ENCODE measurements at regions not wholly inside any gene's neighbourhood (a gene's known extent, or its start where the extent isn't known, plus 50 kb on each side); places are given as distances from the start of the nearest gene placed in this dataset.

DNA sequence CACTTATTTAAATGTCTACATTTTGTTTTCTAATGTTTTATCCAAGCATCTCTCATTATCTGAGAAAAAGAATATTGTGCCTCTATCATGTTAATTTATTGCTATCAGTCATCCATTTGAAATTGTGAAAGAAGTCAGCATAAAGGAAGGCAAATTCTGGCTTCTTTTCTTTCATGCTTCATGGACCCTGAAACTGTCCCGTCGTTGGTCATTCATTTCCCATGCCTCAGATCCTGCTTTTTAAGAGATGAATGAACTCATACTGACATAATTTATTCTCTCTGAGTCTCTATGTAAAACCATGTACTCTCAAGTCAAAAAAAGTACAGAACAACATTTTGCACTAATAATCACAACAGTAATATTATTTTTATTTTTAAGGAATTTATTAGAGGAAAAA is 2512.0 kb downstream of the PCDH9 start:
- ChIA-PET CTCF (no interaction called here), RAD21 (ENCODE audit: unreplicated experiment) (no interaction called here), SMC1A (ENCODE audit: uncharacterized antibody, unreplicated experiment) (no interaction called here), POLR2A (no interaction called here)
- no peak for TF ChIP-seq CREM (IDR thresholded peaks at IDR 0.05; ENCODE audit: low read depth)
- TF ChIP-seq JUNB (IDR thresholded peaks at IDR 0.05) = no peak
- TF ChIP-seq RBBP5 (conservative IDR thresholded peaks at IDR 0.05) = no peak
- no peak for TF ChIP-seq NFYB (IDR thresholded peaks at IDR 0.05; ENCODE audit: insufficient read depth, low read depth, low read length)
- TF ChIP-seq ESRRA (IDR thresholded peaks at IDR 0.05; ENCODE audit: low read length) = no peak
- no peak for TF ChIP-seq E4F1 (IDR thresholded peaks at IDR 0.05; ENCODE audit: borderline replicate concordance, partially characterized antibody)
- no peak for TF ChIP-seq SMAD1 (IDR thresholded peaks at IDR 0.05; ENCODE audit: low read depth, partially characterized antibody)
- TF ChIP-seq SUPT20H (IDR thresholded peaks at IDR 0.05; ENCODE audit: borderline replicate concordance, control insufficient read depth, low read depth, low read length) = no peak
- no peak for TF ChIP-seq CBX3 (IDR thresholded peaks at IDR 0.05; ENCODE audit: borderline replicate concordance, low read depth)
- TF ChIP-seq TCF12 (IDR thresholded peaks at IDR 0.05; ENCODE audit: low read depth, low read length) = no peak
- no peak for TF ChIP-seq CHD2 (IDR thresholded peaks at IDR 0.05; ENCODE audit: borderline replicate concordance, low read depth, low read length)
- TF ChIP-seq NFIC (IDR thresholded peaks at IDR 0.05; ENCODE audit: low read depth, low read length) = no peak
- no peak for TF ChIP-seq SP1 (IDR thresholded peaks at IDR 0.05; ENCODE audit: low read depth, low read length)
- no peak for TF ChIP-seq CREB1 (IDR thresholded peaks at IDR 0.05; ENCODE audit: low read depth)
- no peak for TF ChIP-seq ASH2L (IDR thresholded peaks at IDR 0.05; ENCODE audit: borderline replicate concordance, low read depth)
- TF ChIP-seq EGR1 (IDR thresholded peaks at IDR 0.05; ENCODE audit: borderline replicate concordance in 1 of 2, low read depth in 2 of 2, low read length in 2 of 2) = no peak
- Histone ChIP-seq H3K4me3 (no peak overlapping the region), H3K4me2 (ENCODE audit: control insufficient read depth, insufficient read depth) (no peak overlapping the region), H3K36me3 (ENCODE audit: control insufficient read depth in 2 of 2, insufficient read depth in 2 of 2, low read length in 1 of 2) (no peaks in the 10 kb centered on the region), H3K9me3 (replicated peaks; ENCODE audit: control insufficient read depth, insufficient read depth, low read length) (no peaks in the 10 kb centered on the region), H3K27ac (ENCODE audit: control insufficient read depth, insufficient read depth) (no peak overlapping the region), H3K27me3 (replicated peaks in 1 of 2; ENCODE audit: control insufficient read depth in 2 of 2, insufficient read depth in 2 of 2, low read length in 1 of 2) (no peaks in the 10 kb centered on the region), H2AFZ (ENCODE audit: control insufficient read depth, low read depth, low read length) (no peak overlapping the region), H3K9ac (ENCODE audit: control insufficient read depth, insufficient read depth, low read length) (no peak overlapping the region), H4K20me1 (ENCODE audit: control insufficient read depth, insufficient read depth) (no peaks in the 10 kb centered on the region), H3K79me2 (ENCODE audit: control insufficient read depth, insufficient read depth, low read length) (no peaks in the 10 kb centered on the region), H3K4me1 (ENCODE audit: control insufficient read depth, insufficient read depth, low read length) (no peaks in the 10 kb centered on the region)
- WGBS (ENCODE audit: insufficient coverage, insufficient replicate concordance, low lambda C conversion rate, missing lambda C conversion rate) = 74% methylated on average over 2 of the region's 2 CpGs
- FAIRE-seq (no peak), DNase-seq (ENCODE audit: low read depth, low spot score) (no peak), ATAC-seq (no peak)
- in situ Hi-C loops (cut with MboI) = loop anchor here (10.0 kb wide), 1 partner anchor 57 kb away; no protein-coding TSS in a partner anchor
- intact Hi-C loops (cut with micrococcal nuclease; ENCODE audit: unreplicated experiment) = no loop called here
- no TSS peak for BruUV-seq (replicated peaks)
